ENCODE measurements at regions not wholly inside any gene's neighbourhood (a gene's known extent, or its start where the extent isn't known, plus 50 kb on each side); places are given as distances from the start of the nearest gene placed in this dataset.
"Not testable (repeated sequence)": the region's sequence is repeated elsewhere in the genome, so short reads cannot be mapped to it uniquely, and the experiment has no call there.

GRCh38 chr6:132140189-132140588 is 189.0 kb upstream of the CCN2 start:
- DNase-seq (ENCODE audit: low spot score), result no peak

GRCh38 chr6:132139611-132140010 is 188.4 kb upstream of the CCN2 start:
- no peak for DNase-seq (ENCODE audit: low spot score)

GRCh38 chr6:132136981-132137380 is 185.8 kb upstream of the CCN2 start:
- no peak for DNase-seq (ENCODE audit: low spot score)

GRCh38 chr6:132135409-132135808 is 184.2 kb upstream of the CCN2 start:
- DNase-seq (ENCODE audit: low spot score), result no peak

GRCh38 chr6:132133736-132134445 is 182.7 kb upstream of the CCN2 start:
- DNase-seq (ENCODE audit: low spot score), result no peak

- no peak for DNase-seq (ENCODE audit: low spot score)
These were observed 181.9 kb upstream of the CCN2 start for GRCh38 chr6:132132924-132133639.

GRCh38 chr6:132132422-132132821 is 181.2 kb upstream of the CCN2 start:
- DNase-seq (ENCODE audit: low spot score), result no peak

GRCh38 chr6:132131758-132132157 is 180.6 kb upstream of the CCN2 start:
- peak; percentile 69 for DNase-seq (ENCODE audit: low spot score)

GRCh38 chr6:132131351-132131750 is 180.2 kb upstream of the CCN2 start:
- no peak for DNase-seq (ENCODE audit: low spot score)

- no peak for DNase-seq (ENCODE audit: low spot score)
These were observed 179.6 kb upstream of the CCN2 start for GRCh38 chr6:132130626-132131298.

GRCh38 chr6:132128424-132128823 is 177.3 kb upstream of the CCN2 start:
- no peak for DNase-seq (ENCODE audit: low spot score)

GRCh38 chr6:132126150-132126549 is 175.0 kb upstream of the CCN2 start:
- no peak for DNase-seq (ENCODE audit: low spot score)

- DNase-seq (ENCODE audit: low spot score), result no peak
These were observed 171.7 kb upstream of the CCN2 start for GRCh38 chr6:132122871-132123270.

GRCh38 chr6:132122176-132122575 is 171.0 kb upstream of the CCN2 start:
- DNase-seq (ENCODE audit: low spot score), result no peak

- DNase-seq (ENCODE audit: low spot score), result no peak
These were observed 167.0 kb upstream of the CCN2 start for GRCh38 chr6:132118144-132118543.

- DNase-seq (ENCODE audit: low spot score), result no peak
These were observed 164.7 kb upstream of the CCN2 start for GRCh38 chr6:132115714-132116366.

GRCh38 chr6:132114201-132114825 is 163.1 kb upstream of the CCN2 start:
- no peak for DNase-seq (ENCODE audit: low spot score)

- not testable (repeated sequence) for DNase-seq (ENCODE audit: low spot score)
These were observed 158.6 kb upstream of the CCN2 start for GRCh38 chr6:132109752-132110151.

GRCh38 chr6:132107896-132108295 is 156.7 kb upstream of the CCN2 start:
- DNase-seq (ENCODE audit: low spot score), result no peak

- DNase-seq (ENCODE audit: low spot score), result no peak
These were observed 150.4 kb upstream of the CCN2 start for GRCh38 chr6:132101535-132101934.

GRCh38 chr6:132100388-132100990 is 149.3 kb upstream of the CCN2 start:
- DNase-seq (ENCODE audit: low spot score), result no peak

- DNase-seq (ENCODE audit: low spot score), result no peak
These were observed 145.8 kb upstream of the CCN2 start for GRCh38 chr6:132096996-132097395.
